ENCODE measurements at regions not wholly inside any gene's neighbourhood (a gene's known extent, or its start where the extent isn't known, plus 50 kb on each side); places are given as distances from the start of the nearest gene placed in this dataset.

DNA sequence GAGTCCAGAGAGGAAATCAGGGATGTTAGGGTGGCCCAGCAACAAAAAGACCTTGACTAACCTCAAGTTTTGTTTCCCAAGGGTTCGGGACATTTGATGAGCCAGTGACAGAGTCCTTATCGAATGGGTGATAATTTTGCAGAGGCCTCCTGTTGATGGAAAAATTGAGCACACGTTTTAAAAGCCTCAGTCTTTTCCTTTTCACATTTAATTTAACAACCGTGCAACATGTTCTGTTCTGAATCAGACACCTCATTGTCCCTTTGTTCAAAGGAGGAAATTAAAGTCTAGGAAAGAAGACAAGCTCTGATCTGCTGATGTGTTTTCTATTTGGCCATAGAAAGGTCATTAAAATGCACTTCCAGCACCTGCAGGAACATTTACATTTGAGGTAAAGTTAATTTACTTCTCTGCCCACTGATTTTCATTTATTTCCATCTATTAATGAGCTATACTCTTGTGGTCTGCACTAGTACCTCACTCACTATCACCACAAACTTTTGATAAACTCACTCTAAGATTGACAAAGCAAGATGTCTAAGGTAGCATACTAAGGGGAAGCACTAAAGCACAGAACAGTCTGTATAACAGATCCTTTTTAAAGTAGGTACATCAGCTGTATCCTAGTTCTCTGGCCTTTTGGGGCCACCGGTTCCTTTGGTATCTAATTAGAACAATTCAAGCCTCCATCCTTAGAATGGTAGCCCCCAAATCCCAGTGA lies 147.0 kb downstream of the RPAP3 start:
- DNase-seq = no peak

DNA sequence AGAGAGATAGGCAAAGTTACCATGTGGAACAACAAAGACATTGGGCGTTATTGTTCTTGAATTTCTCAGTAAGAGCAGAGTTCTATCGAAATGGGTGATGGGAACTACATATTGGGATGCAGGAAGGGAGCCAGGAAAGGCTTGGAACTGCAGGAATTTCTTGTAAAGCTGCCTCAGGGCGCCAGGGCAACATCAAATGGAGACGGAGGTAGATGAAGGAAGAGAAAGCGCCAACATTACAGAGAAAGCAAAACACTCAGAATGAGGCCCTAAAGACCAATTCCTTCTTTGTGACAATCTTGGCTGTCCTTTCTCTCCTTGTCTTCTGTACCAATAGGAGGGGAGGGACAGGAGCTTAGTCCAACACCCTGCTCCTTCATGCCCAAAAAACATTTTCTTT lies 148.4 kb downstream of the RPAP3 start:
- DNase-seq = no peak

DNA sequence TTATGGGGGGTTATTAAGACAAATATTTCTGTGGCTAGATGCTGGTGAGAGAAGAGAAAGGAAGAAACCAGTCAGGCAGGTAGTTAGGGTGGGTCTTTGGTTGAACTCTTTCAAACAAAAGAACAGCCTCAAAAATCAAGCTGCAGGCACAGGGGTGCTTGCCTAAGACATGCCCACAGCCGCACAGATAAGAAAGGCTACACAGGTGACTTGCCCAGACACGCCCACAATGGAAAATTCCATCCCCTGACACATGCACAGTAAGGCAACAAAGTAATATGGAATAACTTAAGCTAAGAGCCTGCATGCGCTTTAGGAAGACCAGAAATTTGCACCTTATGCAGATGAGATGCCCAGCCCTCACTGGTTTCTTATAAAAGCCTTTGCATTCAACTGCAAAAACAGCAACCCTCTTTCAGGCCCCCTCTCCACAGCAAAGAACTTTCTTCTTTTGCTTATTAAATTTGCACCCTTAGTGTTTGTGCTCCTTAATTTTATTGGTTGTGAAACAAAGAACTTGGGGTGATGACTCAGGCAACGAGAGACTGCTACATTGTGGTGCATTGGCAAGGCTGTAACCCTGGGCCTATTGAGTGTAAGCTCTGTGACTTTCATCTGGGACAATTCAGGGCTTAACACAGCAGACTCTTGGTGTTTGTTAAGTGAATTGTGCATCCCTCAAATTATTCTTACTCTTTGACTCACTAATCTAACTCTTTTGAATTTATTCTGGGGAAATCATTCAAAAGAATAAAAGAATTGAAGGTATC lies 149.4 kb downstream of the RPAP3 start:
- no peak for DNase-seq

DNA sequence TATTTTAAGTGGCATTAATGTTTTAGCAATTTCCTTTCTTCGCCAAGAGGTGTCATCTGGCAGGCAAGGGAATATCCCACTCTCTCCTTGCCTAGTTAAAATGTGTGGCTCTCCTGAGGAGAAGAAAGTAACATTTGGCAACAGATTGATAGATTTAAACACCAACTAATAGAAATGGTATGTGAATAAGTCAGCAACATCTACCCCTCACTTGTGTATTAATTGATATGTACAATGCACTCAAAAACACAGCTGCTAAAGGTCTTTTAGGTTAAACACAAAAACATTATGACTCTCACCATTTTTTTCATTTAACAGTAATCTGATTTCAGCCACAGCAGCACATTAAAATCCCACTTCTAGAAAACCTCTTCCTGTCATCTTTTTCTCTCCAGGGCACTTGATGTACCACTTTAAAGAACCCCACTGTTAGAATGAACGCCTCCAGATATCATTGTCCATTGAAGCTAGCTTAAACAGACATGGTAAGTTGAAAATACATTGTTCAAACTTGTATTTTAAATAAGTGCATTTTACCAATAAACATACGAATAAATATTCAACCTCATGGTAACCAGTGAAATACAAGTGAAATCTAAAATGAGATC lies 151.7 kb downstream of the RPAP3 start:
- DNase-seq = no peak

DNA sequence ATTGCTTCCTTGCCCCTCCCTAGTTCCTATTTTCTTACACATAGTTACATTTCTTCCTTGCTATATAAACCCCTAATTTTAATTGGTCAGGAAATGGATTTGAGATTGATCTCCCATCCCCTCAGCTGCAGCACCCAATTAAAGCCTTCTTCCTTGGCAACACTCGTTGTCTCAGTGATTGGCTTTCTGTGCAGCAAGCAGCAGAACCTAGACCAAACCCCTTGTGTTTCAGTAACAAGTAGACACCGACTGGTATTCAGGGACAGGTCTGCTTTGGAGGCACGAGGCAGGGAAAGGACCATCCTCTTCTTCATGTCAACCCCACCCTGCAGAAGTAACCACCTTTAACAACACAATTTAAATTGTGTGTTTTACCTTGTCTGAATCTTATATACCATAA lies 152.6 kb downstream of the RPAP3 start:
- DNase-seq = no peak

DNA sequence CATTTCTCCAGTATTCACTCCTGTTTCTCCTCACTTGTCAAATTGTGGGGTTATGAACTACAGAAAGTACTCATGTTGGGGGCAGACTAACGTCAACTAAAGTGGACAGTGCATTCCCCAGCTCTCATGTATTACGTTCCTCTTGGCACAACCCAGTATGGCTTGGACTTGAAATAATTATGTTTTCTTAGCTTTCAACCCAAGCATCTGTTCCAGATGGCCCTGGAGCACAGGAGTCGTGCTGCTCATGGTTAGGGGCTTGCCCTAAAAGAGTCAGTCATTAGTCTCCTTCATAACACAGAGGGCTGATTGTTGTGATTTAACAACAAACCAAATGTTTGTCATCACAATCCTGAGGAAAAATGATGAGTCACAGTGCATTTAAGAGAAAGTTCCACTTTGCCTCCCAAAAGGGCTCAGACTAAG lies 154.4 kb downstream of the RPAP3 start:
- no peak for DNase-seq

DNA sequence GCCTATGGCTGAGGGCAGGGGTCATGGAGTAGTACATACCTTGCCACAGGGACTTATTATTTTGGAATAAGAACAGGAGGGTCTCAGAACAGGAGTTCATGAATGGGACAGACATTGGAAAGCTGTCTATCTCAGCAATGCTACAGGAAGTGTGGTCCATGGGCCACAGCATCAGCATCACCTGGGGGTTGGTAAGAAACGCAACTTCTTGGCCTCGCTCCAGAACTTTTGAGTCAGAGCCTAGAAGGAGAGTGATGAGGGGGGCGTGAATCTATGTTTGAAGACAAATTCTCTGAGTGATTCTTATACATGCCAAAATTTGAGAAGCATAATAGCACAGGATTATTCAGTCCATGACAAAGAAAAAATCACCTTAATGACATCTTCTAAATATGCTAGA lies 156.6 kb downstream of the RPAP3 start:
- DNase-seq = no peak

DNA sequence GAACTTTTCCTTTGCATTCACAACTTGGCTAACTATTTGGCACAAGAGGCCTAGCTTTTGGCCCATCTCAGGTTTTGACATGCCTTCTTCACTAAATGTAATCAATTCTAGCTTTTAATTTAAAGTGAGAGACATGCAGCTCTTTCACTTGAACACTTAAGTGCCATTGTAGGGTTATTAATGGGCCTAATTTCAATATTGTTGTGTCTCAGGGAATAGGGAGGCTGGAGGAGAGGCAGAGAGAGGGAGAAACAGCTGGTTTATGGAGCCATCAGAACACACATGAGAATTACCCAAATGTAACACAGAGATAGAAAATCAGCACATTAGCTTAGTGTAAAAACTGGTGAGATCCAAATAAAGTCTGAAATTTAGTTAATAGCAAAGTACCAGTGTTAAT lies 157.4 kb downstream of the RPAP3 start:
- no peak for DNase-seq

DNA sequence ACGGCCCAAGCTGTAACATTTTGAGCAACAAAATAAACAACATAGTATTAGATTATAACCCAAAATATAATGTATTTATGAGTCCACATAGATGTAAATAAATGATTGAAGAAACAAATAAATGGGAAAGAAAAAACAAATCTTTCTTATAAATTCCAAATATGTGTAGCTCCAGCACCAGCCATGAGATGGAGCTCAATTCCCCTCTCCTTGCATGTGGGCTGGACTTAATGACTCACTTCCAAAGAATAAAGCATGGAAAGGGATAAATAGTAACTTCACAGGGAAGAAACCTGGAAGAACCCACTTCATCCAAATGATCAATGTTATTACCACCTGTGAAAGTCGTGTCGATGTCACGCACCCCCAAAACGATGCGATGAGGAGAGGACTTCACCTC lies 158.8 kb downstream of the RPAP3 start:
- DNase-seq = no peak

DNA sequence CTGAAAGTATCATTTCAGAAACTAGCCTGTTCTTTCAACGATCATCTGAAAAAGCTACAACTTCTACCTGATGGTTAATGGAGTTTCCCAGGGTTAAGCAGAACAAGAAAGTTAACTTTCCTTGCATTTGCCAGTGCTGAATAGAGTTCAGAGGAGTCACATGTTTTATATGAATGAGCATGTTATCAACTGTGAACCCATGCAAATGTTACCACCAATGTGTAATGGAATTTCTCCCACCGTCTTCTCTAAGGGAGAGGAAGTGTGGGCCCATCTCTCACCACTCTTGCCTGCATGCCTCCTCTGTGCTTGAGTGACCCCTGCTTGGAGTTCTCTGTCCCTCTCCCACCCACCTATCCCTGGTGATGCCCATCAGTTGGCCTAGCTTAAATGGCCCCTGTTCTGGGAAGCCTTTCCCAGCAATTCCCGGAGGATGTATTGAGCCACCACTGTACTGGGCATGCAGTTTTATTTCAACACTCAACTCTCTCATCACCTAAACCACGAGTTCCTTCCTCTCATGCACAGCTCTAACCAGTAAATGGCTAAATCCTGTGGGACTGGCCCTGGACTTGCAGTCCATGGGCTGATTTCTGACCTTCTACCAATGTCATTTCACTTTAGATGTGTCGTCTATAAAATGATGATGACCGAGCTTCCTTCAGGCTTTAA lies 159.8 kb downstream of the RPAP3 start:
- DNase-seq = no peak

DNA sequence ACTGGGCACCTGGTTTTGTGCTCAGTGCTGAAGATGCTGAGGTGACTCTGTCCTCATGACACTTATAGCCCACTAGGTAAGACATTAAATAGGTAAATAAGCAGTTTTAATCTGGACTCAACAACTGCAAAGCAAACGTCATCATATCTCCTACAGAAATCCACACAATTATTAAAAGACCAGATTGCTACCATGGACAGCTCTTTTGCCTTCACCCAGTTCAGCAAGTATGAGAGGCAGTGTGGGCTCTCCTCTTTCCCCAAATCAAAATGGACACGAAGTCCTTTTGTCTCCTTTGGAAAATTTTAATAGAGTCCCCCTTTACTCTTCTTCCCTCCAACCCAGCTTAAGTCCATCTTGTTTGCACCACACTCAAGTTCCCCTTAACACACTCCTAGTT lies 171.1 kb downstream of the RPAP3 start:
- DNase-seq = no peak

DNA sequence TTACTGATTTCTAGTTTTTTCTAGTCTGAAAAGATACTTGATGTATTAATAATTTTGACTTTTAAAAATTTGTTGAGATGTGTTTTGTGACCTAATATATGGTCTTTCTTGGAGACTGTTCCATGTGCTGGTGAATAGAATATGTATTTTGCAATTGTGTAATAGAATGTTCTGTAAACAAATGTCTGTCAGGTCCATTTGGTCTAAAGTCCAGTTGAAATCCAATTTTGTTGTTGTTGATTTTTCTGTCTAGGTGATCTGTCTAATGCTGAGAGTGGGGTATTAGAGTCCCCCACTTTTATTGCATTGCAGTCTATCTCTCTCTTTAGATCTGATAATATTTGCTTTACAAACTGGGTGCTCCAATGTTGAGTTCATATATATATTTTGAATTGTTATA lies 175.8 kb downstream of the RPAP3 start:
- no peak for DNase-seq

DNA sequence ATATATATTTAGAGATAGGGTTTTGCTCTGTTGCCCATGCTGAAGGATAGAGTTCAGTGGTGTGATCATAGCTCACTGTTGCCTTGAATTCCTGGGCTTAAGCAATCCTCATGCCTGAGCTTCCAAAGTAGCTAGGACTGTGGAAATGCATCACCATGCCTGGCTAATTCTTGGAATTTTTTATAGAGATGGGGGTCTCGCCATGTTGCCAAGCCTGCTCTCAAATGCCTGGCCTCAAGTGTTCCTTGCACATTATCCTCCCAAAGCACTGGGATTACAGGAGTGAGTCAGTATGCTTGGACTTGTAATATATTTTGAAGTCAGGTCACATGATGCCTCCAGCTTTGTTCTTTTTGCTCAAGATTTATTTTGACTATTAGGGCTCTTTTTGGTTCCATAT lies 178.0 kb downstream of the RPAP3 start:
- DNase-seq = no peak

DNA sequence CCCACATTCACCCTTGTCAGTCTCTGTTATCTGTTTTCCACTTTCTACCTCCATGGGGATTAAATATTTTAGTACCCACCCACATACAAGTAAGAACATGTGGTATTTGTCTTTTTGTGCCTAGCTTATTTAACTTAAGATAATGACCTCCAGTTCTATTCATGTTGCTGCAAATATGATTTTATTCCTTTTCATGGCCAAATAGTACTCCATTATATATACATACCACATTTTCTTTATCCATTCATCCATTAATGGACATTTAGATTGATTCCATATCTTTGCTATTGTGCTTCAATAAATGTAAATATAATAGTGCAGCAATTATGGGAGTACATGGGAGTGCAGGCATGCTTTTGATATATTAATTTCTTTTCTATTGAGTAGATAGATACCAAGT lies 185.8 kb downstream of the RPAP3 start:
- DNase-seq = no peak

DNA sequence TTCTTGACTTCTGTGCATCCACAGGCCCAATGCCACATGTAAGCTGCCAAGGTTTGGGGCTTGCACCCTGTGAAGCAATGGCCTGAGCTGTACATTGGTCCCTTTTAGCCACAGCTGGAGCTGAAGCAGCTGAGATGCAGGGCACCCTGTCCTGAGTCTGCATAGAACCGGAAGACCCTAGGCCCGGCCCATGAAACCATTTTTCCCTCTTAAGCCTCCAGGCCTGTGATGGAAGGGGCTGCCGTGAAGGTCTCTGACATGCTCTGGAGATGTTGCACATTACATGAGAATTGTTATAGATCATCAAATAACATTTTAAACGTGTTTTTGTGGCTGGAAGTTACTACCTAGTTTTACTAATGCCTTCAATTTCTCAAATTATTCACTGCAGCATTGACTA lies 188.7 kb downstream of the RPAP3 start:
- DNase-seq = no peak

DNA sequence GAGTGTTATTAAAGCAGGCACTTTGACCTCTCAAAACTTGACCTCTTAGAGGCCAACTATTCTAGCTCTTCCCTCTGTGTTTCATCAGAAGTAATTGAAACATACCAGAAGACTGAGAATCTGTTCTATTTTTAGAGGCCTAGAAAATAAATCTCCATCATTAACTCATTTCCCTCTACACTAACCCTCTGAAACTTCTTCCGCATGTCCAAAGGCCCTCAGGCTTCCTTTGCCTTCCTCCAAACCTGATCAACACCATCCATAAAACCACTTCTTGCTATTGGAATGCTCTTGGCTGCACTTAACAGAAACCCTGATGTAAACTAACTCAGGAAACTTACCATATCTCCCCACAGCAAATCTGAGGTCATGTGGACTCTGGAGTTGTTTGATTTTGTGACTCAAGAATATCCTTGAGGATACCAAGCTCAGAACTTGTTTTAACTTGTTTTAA lies 196.4 kb downstream of the RPAP3 start:
- no peak for DNase-seq

DNA sequence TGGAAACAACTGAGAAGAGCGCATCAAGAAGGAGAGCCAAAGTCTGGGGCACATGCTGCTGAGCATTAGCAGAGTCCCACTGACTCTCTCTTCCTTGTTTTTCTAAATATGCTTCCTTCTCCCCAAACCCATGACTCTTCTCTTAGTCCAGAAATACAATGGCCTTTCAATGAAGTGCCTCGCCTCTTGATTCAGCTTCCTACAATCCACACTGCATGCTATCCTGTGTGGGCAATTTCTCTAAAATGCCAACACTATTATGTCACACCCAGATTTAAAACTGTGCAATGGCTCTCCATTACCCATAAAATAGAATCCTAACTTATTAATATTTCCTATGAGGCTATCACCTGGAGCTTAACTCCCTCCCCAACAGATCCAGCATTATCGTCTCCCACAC lies 198.6 kb downstream of the RPAP3 start:
- no peak for DNase-seq

DNA sequence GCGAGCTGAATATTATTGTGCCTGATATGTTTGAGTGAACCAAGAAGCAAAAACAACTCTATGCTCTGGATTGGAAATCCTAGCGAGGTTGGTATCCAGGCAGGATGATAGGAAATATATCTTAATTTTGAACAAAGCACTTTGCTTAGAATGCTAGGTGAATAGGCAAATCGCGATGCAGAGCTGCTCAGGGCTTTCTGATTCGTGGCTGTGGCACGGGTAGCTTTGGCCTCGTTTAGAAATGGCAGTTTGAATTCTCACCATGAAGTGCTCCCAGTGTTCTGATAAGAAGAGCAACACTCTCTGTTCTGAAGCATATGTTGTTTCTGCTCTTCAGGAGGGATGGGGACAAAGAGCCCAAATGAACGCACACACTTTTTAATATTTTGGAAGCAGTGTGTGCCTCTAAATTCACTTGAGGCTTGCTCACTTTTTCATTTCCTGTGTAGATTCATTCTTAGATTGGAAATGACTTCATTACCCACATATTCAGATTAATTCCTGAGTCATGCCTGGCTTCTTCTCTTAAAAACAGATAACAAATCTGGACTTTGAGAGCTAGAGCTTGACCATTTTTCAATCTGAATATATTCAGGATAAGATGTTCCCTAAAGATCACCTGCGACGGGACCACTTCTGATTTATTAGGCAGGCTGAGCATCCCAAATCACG lies 200.9 kb downstream of the RPAP3 start:
- DNase-seq = no peak

DNA sequence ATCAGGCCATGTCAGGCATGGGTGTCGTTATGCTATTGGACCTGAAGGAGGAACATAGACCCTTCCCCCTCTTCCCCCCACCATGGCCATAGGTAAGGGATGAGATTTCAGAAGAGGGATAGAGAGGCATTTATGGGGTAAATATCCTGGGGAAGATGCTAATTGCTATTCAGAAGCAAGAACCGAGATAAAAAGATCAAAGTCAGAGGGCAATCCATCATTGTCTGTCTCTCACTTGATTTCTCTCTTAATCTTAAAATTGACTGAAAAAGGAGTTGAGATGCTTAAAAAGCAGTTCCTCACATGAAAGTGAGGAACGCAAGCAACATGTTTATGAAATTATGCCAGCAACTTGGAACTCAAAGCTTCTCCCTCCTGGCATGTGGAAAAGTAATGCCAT lies 212.0 kb downstream of the RPAP3 start:
- no peak for DNase-seq

DNA sequence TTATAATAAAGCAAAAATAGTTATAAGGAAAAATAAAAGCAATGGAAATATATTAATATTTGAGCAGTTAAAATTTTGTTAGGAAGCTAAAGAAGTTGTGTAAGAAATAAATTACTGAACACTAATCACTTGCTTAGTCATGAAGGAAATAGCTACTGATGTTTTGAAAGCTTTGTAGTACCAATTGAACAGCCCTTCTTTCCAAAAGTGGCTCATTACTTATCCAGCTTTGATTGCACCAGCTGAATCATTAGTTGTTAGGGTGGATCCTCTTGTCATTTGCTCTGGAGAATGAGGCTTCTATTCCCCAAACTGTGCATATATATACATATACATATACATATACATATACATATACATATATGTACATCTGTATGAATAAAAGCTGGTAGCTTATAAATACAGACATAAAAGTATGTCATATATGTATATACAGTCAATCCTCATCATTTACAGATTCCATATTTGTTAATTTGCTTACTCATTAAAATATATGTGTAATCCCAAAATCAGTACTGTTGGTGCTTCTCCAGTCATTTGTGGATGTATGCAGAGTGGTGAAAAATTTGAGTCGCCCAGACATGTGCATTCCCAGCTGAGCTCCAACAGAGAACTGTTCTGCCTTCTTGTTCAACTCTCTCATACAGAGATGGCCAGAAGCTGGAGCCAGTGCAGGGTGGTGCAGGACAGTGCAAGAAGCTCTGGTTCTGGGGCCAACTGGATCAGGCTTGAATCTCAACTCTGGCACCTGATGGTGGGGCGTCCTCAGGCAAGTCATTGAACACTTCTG lies 214.1 kb downstream of the RPAP3 start:
- DNase-seq = no peak

DNA sequence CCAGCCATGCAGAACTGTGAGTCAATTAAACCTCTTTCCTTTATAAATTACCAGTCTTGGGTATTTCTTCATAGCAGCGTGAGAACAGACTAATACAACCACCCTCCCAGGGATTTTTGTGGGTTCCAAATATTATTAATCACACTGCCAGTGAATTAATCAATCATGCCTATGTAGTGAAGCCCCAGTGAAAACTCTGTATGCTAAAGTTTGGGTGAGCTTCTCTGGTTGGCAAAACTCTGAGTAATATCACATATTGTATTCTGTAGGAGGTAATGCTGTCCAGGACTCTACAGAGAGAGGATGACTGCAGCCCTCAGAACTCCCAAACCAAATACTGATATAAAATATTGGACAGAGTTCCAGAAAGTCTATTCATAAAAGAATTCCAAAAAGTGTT lies 216.9 kb downstream of the RPAP3 start:
- DNase-seq = no peak

DNA sequence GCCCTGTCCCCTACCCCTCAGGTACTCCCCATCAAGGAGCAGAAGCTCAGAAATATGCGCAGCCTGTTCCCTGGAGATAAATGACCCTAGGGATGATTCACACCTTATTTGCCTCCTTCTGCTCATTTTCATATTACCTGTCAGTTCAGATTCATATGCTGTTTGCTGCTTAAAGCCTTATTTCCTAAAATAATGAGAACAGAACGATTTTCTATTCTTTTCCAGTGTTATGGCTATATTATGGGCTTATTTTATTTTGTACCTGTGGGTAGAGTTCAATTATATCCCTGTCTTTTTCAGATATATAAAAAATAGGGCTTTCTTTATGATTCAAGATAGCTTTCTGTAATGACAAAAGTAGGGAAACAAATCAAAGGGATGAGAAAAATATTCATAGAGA lies 224.8 kb downstream of the RPAP3 start:
- no peak for DNase-seq

Data from CD4-positive, alpha-beta T cell treated with Interleukin-17A for 4 hours (primary cell).